SW480 (cell line): ENCODE measurements at regions not wholly inside any gene's neighbourhood (a gene's known extent, or its start where the extent isn't known, plus 50 kb on each side); places are given as distances from the start of the nearest gene placed in this dataset.
"Not testable (repeated sequence)": the region's sequence is repeated elsewhere in the genome, so short reads cannot be mapped to it uniquely, and the experiment has no call there.

Experiments used
- DNase-seq: peaks from one replicate; pipeline ENCODE4 v3.0.0-alpha.2; 2016; ENCODE audit warnings: low spot score

DNA sequence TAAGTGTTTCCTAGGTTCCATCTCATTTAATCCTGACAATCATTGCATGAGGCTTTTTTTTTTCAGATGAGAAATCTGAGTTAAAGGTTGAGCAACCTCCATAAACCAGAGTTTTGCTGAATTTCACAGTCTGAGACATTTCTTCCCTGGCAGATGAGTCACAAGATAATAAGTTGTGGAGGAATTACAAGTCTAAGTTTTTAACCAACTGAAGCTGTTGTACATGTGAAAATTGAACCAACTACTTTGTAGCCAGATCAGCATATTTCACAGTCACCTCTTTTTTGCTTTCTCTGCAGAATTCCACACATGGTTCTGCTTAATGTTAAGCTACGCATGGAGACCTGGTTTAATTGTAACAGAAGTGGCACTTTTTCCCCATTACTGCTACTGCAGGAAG lies 765.6 kb downstream of the CDH11 start:
- DNase-seq, result no peak

DNA sequence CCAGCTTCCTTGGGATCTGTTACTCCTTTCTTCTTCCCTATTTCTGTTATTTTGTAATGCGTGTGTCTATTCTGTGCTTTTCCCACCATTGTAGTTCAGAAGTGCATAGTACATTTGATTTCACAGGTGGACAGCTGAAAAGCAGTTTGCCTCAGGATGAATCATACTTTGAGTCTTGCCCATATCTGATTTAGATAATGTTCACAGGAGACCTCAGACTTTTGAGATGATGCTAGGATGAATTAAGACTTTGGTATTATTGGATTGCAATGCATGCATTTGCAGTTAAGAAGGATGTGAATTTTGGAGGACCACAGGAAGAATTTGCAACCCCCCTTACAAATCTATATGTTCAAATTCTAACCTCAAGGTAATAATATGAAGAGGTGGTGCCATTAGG lies 769.6 kb downstream of the CDH11 start:
- DNase-seq, result no peak

DNA sequence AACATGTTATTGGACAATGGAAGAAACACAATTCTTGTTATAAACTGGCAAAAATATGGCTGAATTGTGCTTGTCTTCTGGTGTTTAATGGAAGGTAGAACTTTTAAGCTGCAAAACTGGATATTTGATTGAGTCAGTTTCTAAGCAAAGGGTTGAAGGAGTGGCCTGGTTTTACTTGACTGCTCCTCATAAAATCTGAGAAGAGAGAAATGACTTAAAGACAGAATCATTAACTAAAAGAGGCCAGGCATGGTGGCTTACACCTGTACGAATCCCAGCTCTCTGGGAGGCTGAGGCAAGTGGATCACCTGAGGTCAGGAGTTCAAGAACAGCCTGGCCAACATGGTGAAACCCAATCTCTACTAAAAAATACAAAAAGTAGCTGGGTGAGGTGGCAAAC lies 770.7 kb downstream of the CDH11 start:
- DNase-seq, result no peak

- no peak for DNase-seq
Observed at GRCh38 chr16:64346080-64346479, 775.8 kb downstream of the CDH11 start.

DNA sequence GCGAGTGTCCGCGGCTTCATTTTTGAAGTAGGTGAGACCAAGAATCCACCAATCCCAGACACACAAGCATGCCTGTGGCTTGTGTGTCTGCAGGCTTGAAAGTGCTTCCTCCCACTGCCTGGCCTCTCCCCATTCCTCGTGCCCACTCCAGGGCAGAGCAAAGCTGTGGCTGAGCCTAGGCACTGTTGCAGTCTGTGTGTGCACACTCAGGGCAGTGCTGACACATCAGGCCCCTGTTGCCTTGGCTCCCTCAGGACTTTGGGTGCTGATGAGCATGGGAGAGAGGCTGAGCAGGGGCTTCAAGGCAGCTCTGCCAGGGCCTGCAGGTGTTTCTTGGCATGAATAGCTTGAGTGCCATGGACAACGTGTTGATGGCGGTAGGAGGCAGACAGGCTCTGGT lies 776.7 kb downstream of the CDH11 start:
- DNase-seq, result peak; percentile 31

- DNase-seq, result not testable (repeated sequence)
Observed at GRCh38 chr16:64343820-64344443, 777.9 kb downstream of the CDH11 start.

DNA sequence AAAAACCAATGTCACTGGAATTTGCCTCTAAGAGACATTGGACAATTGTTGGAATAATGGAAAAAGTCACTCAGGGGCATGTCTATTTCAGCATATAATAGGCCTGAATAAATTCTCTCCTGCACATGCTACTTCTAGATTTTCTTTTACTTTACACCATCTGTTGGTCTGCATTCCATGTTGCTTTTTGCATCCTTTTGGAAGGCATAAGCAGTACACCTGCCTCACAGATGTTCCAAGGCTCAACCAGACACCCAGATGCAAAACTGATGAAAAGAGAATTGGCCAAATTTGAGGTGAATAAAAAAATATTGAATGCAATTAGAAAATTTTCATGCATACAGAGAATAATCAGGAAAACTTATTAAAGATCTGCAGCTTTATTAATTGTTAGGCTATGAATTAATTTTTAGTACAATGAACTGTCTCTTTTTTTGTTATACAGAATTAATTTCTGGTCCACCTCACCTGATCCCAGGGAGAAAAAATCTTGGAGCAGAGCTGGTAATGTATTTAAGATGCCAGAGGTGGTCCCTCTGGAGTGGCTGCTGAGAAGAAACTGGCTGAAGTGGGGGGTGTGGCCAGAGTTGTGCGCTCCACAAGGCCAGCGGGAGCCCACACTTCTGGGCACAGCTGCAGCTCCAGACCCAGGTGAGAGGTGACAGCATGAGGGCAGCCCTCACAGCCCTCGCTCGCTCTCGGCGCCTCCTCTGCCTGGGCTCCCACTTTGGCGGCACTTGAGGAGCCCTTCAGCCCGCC lies 778.6 kb downstream of the CDH11 start:
- DNase-seq, result no peak

DNA sequence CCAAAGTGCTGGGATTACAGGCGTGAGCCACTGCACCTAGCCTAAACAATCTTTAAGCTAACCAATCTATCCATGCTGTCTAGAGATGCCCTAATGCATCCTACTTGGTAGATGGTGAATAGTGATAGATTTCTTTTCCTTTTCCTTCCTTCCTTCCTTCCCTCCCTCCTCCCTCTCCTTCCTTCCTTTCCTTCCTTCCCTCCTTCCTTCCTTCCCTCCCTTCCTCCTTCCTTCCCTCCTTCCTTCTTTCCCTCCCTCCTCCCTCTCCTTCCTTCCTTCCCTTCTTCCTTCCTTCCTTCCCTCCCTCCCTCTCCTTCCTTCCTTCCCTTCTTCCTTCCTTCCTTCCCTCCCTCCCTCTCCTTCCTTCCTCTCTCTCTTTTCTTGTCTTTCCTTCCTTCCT lies 780.5 kb downstream of the CDH11 start:
- not testable (repeated sequence) for DNase-seq

- no peak for DNase-seq
Observed at GRCh38 chr16:64339052-64339770, 782.7 kb downstream of the CDH11 start.

- DNase-seq, result no peak
Observed at GRCh38 chr16:64321881-64322280, 800.0 kb downstream of the CDH11 start.

GRCh38 chr16:64321066-64321465 lies 800.8 kb downstream of the CDH11 start:
- DNase-seq, result no peak

DNA sequence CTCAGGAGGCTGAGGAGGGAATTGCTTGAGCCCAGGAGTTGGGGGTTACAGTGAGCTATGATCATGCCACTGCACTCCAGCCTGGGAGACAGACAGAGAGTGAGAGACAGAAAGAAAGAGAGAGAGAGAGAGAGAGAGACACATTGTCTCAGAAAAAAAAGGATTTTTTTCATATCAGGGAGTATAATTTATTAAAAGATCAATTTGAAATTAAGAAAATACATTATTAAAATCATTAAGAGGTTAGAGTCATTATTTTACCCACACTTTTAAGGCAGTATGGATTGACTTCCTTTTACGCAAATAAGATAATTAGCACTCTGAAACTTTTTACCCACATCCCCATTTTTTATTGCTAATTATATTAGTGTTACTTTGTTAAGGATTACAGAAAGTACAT lies 804.3 kb downstream of the CDH11 start:
- DNase-seq, result no peak

DNA sequence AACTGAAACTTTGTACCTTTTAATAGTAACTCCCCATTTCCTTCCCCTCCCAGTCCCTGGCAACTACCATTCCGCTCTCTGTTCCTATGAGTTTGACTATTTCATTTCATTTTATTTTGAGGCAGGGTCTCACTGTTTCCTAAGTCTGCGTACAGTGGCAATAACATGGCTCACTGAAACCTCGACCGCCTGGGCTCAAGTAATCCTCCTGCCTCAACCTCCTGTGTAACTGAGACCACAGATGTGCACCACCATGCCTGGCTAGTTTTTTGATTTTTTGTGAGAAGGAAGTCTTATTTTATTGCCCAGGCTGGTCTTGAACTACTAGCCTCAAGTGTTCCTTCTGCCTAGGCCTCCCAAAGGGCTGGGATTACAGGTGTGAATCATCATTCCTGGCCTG lies 808.1 kb downstream of the CDH11 start:
- DNase-seq, result no peak

GRCh38 chr16:64312980-64313379 lies 808.9 kb downstream of the CDH11 start:
- no peak for DNase-seq

- no peak for DNase-seq
Observed at GRCh38 chr16:64312292-64312691, 809.6 kb downstream of the CDH11 start.

DNA sequence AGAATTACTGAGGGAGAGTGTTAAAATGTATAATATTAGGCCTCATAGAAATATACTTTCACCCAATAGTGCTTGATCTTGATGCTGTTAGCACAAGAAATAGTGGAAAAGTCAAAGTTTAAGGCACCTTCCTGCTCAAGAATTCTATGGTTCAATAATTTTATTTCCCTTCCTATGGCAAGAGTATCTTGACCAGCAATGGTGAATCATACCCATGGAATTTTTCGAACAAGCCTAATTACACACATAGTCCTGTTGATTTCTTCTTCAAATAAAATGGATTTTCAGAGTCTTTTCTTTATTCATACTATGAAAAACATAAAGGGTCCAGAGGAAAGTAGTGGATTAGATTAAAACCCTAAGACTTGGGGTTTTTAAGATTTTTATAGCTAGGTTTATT lies 810.6 kb downstream of the CDH11 start:
- DNase-seq, result no peak

DNA sequence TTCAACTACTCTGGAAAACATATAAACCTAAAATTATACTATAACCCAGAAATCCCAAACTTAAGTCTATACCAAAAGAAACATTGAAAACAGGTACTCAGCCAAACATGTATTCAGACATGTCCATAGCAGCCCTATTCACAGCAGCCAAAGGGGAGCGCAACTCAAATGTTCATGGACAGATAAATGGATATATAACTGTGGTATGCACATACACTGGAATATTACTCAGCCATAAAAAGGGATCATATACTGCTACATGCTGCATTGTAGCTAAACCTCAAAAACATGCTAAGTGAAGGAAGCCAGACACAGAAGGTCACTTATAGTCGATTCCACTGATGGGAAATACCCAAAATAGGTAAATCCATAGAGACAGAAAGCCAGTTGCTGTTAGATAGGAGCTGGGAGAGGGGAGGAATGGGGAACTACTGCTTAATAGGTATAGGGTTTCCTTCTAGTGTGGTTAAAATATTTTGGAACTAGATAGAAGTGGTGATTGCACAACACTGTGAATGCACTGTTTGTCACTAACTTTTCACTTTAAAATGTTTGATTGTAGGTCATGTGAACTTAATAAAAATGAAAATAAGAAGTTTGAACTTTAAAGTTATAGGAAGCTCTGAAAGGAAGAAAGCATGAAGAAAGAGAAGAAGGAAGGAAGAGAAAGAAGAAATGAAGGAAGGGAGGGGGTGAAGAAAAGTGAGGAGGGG lies 812.3 kb downstream of the CDH11 start:
- DNase-seq, result no peak

DNA sequence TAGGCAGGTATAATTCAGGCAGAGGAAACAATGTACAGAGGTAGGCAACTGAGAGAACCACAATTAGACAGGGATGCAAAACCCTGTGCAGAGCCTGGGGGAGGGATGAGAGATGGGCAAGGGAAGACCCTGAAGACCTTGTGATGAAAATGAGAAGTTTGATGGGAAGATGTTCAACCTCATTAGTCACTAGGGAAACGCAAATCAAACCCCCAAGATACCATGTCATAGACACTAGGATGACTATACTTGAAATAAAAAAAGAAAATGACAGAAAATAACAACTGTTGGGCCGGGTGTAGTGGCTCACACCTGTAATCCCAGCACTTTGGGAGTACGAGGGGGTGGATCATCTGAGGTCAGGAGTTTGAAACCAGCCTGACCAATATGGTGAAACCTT lies 813.1 kb downstream of the CDH11 start:
- DNase-seq, result no peak

GRCh38 chr16:64307431-64307830 lies 814.4 kb downstream of the CDH11 start:
- DNase-seq, result no peak

GRCh38 chr16:64305663-64306062 lies 816.2 kb downstream of the CDH11 start:
- DNase-seq, result no peak

DNA sequence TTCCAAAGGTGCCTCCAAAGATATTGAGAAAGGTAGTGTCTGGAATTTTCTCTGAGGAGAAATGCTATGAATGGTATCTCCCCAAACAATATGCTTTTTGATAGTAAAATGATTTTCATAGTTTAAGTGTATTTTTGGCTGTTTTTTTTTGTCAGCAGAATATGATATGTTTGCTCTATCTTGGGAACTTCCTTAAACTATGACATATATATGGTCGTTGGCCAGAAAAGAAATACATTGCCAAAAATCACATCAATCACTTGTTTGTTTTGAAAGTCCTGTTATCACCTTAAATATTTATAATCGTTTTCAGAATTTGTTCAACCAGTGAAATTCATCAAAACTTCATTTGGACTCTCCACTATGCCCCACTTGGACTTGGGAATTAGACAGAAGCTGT lies 816.9 kb downstream of the CDH11 start:
- DNase-seq, result no peak

- DNase-seq, result no peak
Observed at GRCh38 chr16:64304396-64304795, 817.5 kb downstream of the CDH11 start.
